ENCODE measurements at regions not wholly inside any gene's neighbourhood (a gene's known extent, or its start where the extent isn't known, plus 50 kb on each side); places are given as distances from the start of the nearest gene placed in this dataset.

GRCh38 chr12:68435816-68436215 is 103.7 kb upstream of the MDM1 start:
- no peaks in the 10 kb centered on the region for H4K20me1 ChIP-seq (ENCODE audit: insufficient read depth, low read length)
- no peak overlapping the region for H2AFZ ChIP-seq (ENCODE audit: low read length)
- H3K79me2 ChIP-seq (ENCODE audit: insufficient read depth, low read length): no peaks in the 10 kb centered on the region

GRCh38 chr12:68438601-68439000 is 106.4 kb upstream of the MDM1 start:
- Histone ChIP-seq H3K9me3 (ENCODE audit: low read length) (no peaks in the 10 kb centered on the region), H3K36me3 (ENCODE audit: insufficient read depth, low read length) (no peaks in the 10 kb centered on the region), H3F3A (ENCODE audit: insufficient read depth, low read length) (no peaks in the 10 kb centered on the region), H3K9ac (ENCODE audit: low read length) (no peak overlapping the region), H3K9me2 (ENCODE audit: low read depth, low read length) (no peaks in the 10 kb centered on the region), H3K79me2 (ENCODE audit: insufficient read depth, low read length) (no peaks in the 10 kb centered on the region), H3K4me3 (ENCODE audit: low read depth, low read length, poor library complexity, severe bottlenecking) (no peak overlapping the region), H3K27ac (ENCODE audit: low read depth, low read length, poor library complexity, severe bottlenecking) (no peak overlapping the region), H2AFZ (ENCODE audit: low read length) (no peak overlapping the region), H3K4me2 (ENCODE audit: low read length) (no peak overlapping the region), H3K27me3 (ENCODE audit: insufficient read depth, low read length) (0 out of 2 replicates have a peak, but pooled peaks cover 3% of the 10 kb centered on the region), H4K20me1 (ENCODE audit: insufficient read depth, low read length) (no peaks in the 10 kb centered on the region), H3K4me1 (ENCODE audit: insufficient read depth, low read length, severe bottlenecking) (no peaks in the 10 kb centered on the region)
- TF ChIP-seq EZH2 (IDR thresholded peaks at IDR 0.05; ENCODE audit: borderline replicate concordance, low read length) (no peak), CTCF (IDR thresholded peaks at IDR 0.05; ENCODE audit: low read length) (no peak)

More at GRCh38 chr12:68435816-68436215, 103.7 kb upstream of the MDM1 start:
- H3K36me3 ChIP-seq (ENCODE audit: insufficient read depth, low read length): no peaks in the 10 kb centered on the region
- H3K4me1 ChIP-seq (ENCODE audit: insufficient read depth, low read length, severe bottlenecking): no peaks in the 10 kb centered on the region
- no peak overlapping the region for H3K27ac ChIP-seq (ENCODE audit: low read depth, low read length, poor library complexity, severe bottlenecking)
- TF ChIP-seq CTCF (IDR thresholded peaks at IDR 0.05; ENCODE audit: low read length): no peak
- TF ChIP-seq EZH2 (IDR thresholded peaks at IDR 0.05; ENCODE audit: borderline replicate concordance, low read length): no peak
- H3F3A ChIP-seq (ENCODE audit: insufficient read depth, low read length): no peaks in the 10 kb centered on the region
- no peaks in the 10 kb centered on the region for H3K9me3 ChIP-seq (ENCODE audit: low read length)
- H3K9ac ChIP-seq (ENCODE audit: low read length): no peak overlapping the region
- H3K4me2 ChIP-seq (ENCODE audit: low read length): no peak overlapping the region
- H3K9me2 ChIP-seq (ENCODE audit: low read depth, low read length): no peaks in the 10 kb centered on the region
- H3K27me3 ChIP-seq (ENCODE audit: insufficient read depth, low read length): 0 out of 2 replicates have a peak, but pooled peaks cover 3% of the 10 kb centered on the region
- H3K4me3 ChIP-seq (ENCODE audit: low read depth, low read length, poor library complexity, severe bottlenecking): no peak overlapping the region

GRCh38 chr12:68439368-68440045 is 107.3 kb upstream of the MDM1 start:
- Histone ChIP-seq H3K9me2 (ENCODE audit: low read depth, low read length) (no peaks in the 10 kb centered on the region), H3F3A (ENCODE audit: insufficient read depth, low read length) (no peaks in the 10 kb centered on the region), H3K4me1 (ENCODE audit: insufficient read depth, low read length, severe bottlenecking) (no peaks in the 10 kb centered on the region), H2AFZ (ENCODE audit: low read length) (no peak overlapping the region), H3K4me2 (ENCODE audit: low read length) (no peak overlapping the region), H4K20me1 (ENCODE audit: insufficient read depth, low read length) (no peaks in the 10 kb centered on the region), H3K9me3 (ENCODE audit: low read length) (0 out of 2 replicates have a peak, but pooled peaks cover 3% of the 10 kb centered on the region), H3K79me2 (ENCODE audit: insufficient read depth, low read length) (no peaks in the 10 kb centered on the region), H3K9ac (ENCODE audit: low read length) (no peak overlapping the region), H3K27me3 (ENCODE audit: insufficient read depth, low read length) (0 out of 2 replicates have a peak, but pooled peaks cover 3% of the 10 kb centered on the region), H3K4me3 (ENCODE audit: low read depth, low read length, poor library complexity, severe bottlenecking) (no peak overlapping the region), H3K27ac (ENCODE audit: low read depth, low read length, poor library complexity, severe bottlenecking) (no peak overlapping the region), H3K36me3 (ENCODE audit: insufficient read depth, low read length) (no peaks in the 10 kb centered on the region)
- TF ChIP-seq CTCF (IDR thresholded peaks at IDR 0.05; ENCODE audit: low read length): no peak
- TF ChIP-seq EZH2 (IDR thresholded peaks at IDR 0.05; ENCODE audit: borderline replicate concordance, low read length): no peak
